Psoas muscle (tissue), 7 donors: ENCODE measurements at regions not wholly inside any gene's neighbourhood (a gene's known extent, or its start where the extent isn't known, plus 50 kb on each side); places are given as distances from the start of the nearest gene placed in this dataset.
"Not testable (repeated sequence)": the region's sequence is repeated elsewhere in the genome, so short reads cannot be mapped to it uniquely, and the experiment has no call there.

Source experiments
- ATAC-seq, 4 donors: fragments of 200-7000 bp; cut with Tn5 transposase; one replicate each; pipeline ENCODE4 v1.9.1; 2020; ENCODE audit warnings: moderate library complexity in 3 of 4, mild to moderate bottlenecking in 2 of 4
- DNase-seq, 2 donors: peaks; one replicate each; pipeline ENCODE4 v3.0.0-alpha.2; 2020
- H3K27ac ChIP-seq: fragments of 200-600 bp; one replicate; pipeline ENCODE4 v1.8.0; 2022
- H3K27me3 ChIP-seq, 3 donors: fragments of 200-600 bp in 1 of 3; one replicate each; pipeline versions ENCODE4 v1.6.1 to v1.8.0; 2013 to 2022; ENCODE audit warnings: low read length in 2 of 3, mild to moderate bottlenecking in 2 of 3, moderate library complexity in 1 of 3; ENCODE audit not compliant: insufficient read depth in 3 of 3
- H3K36me3 ChIP-seq, 2 donors: fragments of 200-600 bp in 1 of 2; one replicate each; pipeline versions ENCODE4 v1.6.1 to v1.8.0; 2013 to 2022; ENCODE audit warnings: low read depth in 1 of 2, mild to moderate bottlenecking in 1 of 2, moderate library complexity in 1 of 2; ENCODE audit not compliant: insufficient read depth in 1 of 2
- H3K4me1 ChIP-seq: fragments of 200-600 bp; one replicate; pipeline ENCODE4 v1.8.0; 2022
- H3K4me3 ChIP-seq: fragments of 200-600 bp; one replicate; pipeline ENCODE4 v1.8.0; 2022; ENCODE audit warnings: mild to moderate bottlenecking
- H3K9me3 ChIP-seq: fragments of 200-600 bp; one replicate; pipeline ENCODE4 v1.8.0; 2022
- CTCF ChIP-seq: fragments of 200-600 bp; IDR thresholded peaks from one replicate; pipeline ENCODE4 v1.8.0; 2022; ENCODE audit warnings: antibody characterized with exemption
- WGBS, 3 donors: extraction: QIAGEN DNeasy Blood & Tissue Kit; methylation state at CpG; one replicate each; pipeline versions ENCODE4 v1.1.6 to v1.1.7; 2013; 5-methylcytosine and 5-hydroxymethylcytosine counted together
- intact Hi-C, 2 donors: fragments of 100-400 bp; cut with DNase I; formaldehyde crosslinking; loops; one replicate each; pipeline versions ENCODE4 v1.11.0 to v1.14.2; 2022
- donor health status: healthy with polysubstance abuse.
- donor health status: DM: no; HTN: no; CAD: no; lungs with moderate emphysema.
- donor health status: Bipolar disorder and iron deficiency.
- donor health status: healthy.
- donor health status: DM: yes; HTN: yes; CAD: no.
- donor health status: DM: no; HTN: no; CAD: no.
- donor health status: DM: yes; HTN: yes; CAD: no.

GRCh38 chr6:100210137-100211117 lies 216.4 kb upstream of the MCHR2 start:
- Histone ChIP-seq H3K27me3 (peaks cover 0 to under 1% (median 0%) of the 10 kb centered on the region in 3 donors), H3K27ac (no peak overlapping the region), H3K4me3 (no peak overlapping the region), H3K9me3 (no peaks in the 10 kb centered on the region), H3K4me1 (no peaks in the 10 kb centered on the region), H3K36me3 (no peaks in the 10 kb centered on the region)
- no peak for TF ChIP-seq CTCF
- intact Hi-C loops: no loop called here
- 70 to 74% (median 73%) methylated on average over 9 of the region's 9 CpGs for WGBS, 3 donors
- no peak for DNase-seq
- no peak for ATAC-seq

GRCh38 chr6:100209323-100210136 lies 215.5 kb upstream of the MCHR2 start:
- TF ChIP-seq CTCF: no peak
- Histone ChIP-seq H3K4me1 (no peaks in the 10 kb centered on the region), H3K36me3 (no peaks in the 10 kb centered on the region), H3K9me3 (no peaks in the 10 kb centered on the region), H3K27ac (no peak overlapping the region), H3K27me3 (peaks cover 0 to 4% (median 0%) of the 10 kb centered on the region in 3 donors), H3K4me3 (no peak overlapping the region)
- 94 to 97% (median 96%) methylated on average over 2 of the region's 2 CpGs for WGBS, 3 donors
- no peak for DNase-seq
- no peak for ATAC-seq
- intact Hi-C loops: no loop called here

- Histone ChIP-seq H3K27ac (no peak overlapping the region), H3K9me3 (no peaks in the 10 kb centered on the region), H3K27me3 (peaks cover 0 to 4% (median 0%) of the 10 kb centered on the region in 3 donors), H3K4me1 (no peaks in the 10 kb centered on the region), H3K4me3 (no peak overlapping the region), H3K36me3 (no peaks in the 10 kb centered on the region)
- DNase-seq: no peak
- TF ChIP-seq CTCF: no peak
- 83 to 88% (median 84%) methylated on average over 3 of the region's 3 CpGs for WGBS, 3 donors
- no peak for ATAC-seq
- intact Hi-C loops: no loop called here
These were observed 209.4 kb upstream of the MCHR2 start for GRCh38 chr6:100203400-100203799.

GRCh38 chr6:100202417-100203194 lies 208.6 kb upstream of the MCHR2 start:
- no peaks in the 10 kb centered on the region for H3K36me3 ChIP-seq
- peak; percentile 37 to 50 for DNase-seq
- WGBS, 3 donors: 68 to 78% (median 74%) methylated on average over 2 of the region's 2 CpGs

GRCh38 chr6:100196214-100196982 lies 202.4 kb upstream of the MCHR2 start:
- DNase-seq, H3K9me3 ChIP-seq, ATAC-seq, intact Hi-C loops, H3K36me3 ChIP-seq, H3K27me3 ChIP-seq, H3K27ac ChIP-seq, H3K4me1 ChIP-seq, H3K4me3 ChIP-seq: not testable (repeated sequence)
- 94 to 97% (median 96%) methylated on average over 23 to 30 of the region's 37 CpGs for WGBS, 3 donors

More at GRCh38 chr6:100202417-100203194, 208.6 kb upstream of the MCHR2 start:
- Histone ChIP-seq H3K27me3 (peaks cover 0 to 4% (median 0%) of the 10 kb centered on the region in 3 donors), H3K4me1 (no peaks in the 10 kb centered on the region), H3K27ac (no peak overlapping the region), H3K4me3 (no peak overlapping the region), H3K9me3 (no peaks in the 10 kb centered on the region)
- intact Hi-C loops: no loop called here
- no peak for TF ChIP-seq CTCF
- ATAC-seq: peak; percentile 42 to 74 (median 56)

- H3K4me3 ChIP-seq, intact Hi-C loops, H3K27ac ChIP-seq, H3K36me3 ChIP-seq, H3K9me3 ChIP-seq, H3K4me1 ChIP-seq, DNase-seq, ATAC-seq, H3K27me3 ChIP-seq: not testable (repeated sequence)
- 90 to 95% (median 92%) methylated on average over 2 of the region's 2 CpGs for WGBS, 3 donors
These were observed 201.2 kb upstream of the MCHR2 start for GRCh38 chr6:100195244-100195643.
